Transverse colon (tissue), 4 donors: ENCODE measurements at regions not wholly inside any gene's neighbourhood (a gene's known extent, or its start where the extent isn't known, plus 50 kb on each side); places are given as distances from the start of the nearest gene placed in this dataset.

Source experiments
- CTCF ChIP-seq, 5 experiments: fragments of 200-600 bp in 3 of 5; fragments of 450-650 bp in 2 of 5; sonication (generic) in 3 of 5; IDR thresholded peaks; 1 replicate in 2 of 5; 2 replicates in 3 of 5; pipeline ENCODE4 v1.5.1; 2016 to 2017; ENCODE audit warnings: antibody characterized with exemption in 5 of 5, inconsistent platforms in 3 of 5, mild to moderate bottlenecking in 2 of 5, moderate library complexity in 1 of 5
- EP300 ChIP-seq: sonication (generic); formaldehyde crosslinking; IDR thresholded peaks from one replicate; pipeline ENCODE4 v1.6.1; 2017; ENCODE audit warnings: antibody characterized with exemption, low read depth
- POLR2AphosphoS5 ChIP-seq, 3 donors: sonication (generic); formaldehyde crosslinking; IDR thresholded peaks; one replicate each; pipeline ENCODE4 v1.6.1; 2016; ENCODE audit warnings: antibody characterized with exemption in 3 of 3

- TF ChIP-seq CTCF (IDR thresholded peaks at IDR 0.05), result no peak
- TF ChIP-seq EP300, result no peak
- TF ChIP-seq POLR2AphosphoS5 (IDR thresholded peaks at IDR 0.05), result no peak
Measured at GRCh38 chr11:80733790-80734189, 1293.0 kb upstream of the TENM4 start.
